Testis (tissue), 2 donors: ENCODE measurements at regions not wholly inside any gene's neighbourhood (a gene's known extent, or its start where the extent isn't known, plus 50 kb on each side); places are given as distances from the start of the nearest gene placed in this dataset.

Experiments
- POLR2A ChIP-seq: fragments of 450-650 bp; IDR thresholded peaks from one replicate; pipeline ENCODE4 v1.6.1; 2017; ENCODE audit warnings: antibody characterized with exemption, mild to moderate bottlenecking, moderate library complexity
- TF ChIP-seq, protein P1 (sequence below), 3 experiments: fragments of 450-650 bp in 2 of 3; fragments of 200-600 bp in 1 of 3; sonication (generic) in 1 of 3; IDR thresholded peaks; one replicate each; pipeline ENCODE4 v1.5.1; 2016 to 2019; ENCODE audit warnings: antibody characterized with exemption in 3 of 3, mild to moderate bottlenecking in 2 of 3, moderate library complexity in 1 of 3

DNA sequence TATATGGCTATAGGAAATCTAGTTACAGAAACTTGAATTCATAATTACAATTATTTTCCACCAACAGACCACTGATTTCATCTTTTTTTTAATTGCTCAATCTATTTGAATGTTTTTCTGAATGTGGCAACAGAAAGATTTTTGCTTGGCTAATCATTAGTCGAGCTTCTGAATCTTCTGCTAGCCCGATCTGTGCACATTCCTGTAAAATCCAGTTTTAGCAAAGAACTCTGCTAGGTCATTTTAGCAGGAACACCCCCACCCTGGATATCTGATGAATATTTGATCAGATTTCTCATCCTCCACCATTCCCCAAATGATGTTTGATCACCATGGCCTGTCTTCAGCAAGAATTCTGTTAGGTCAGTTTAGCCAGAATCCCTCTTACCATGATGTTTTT, 176.3 kb downstream of the LEPR start:
- TF ChIP-seq, protein P1, sequence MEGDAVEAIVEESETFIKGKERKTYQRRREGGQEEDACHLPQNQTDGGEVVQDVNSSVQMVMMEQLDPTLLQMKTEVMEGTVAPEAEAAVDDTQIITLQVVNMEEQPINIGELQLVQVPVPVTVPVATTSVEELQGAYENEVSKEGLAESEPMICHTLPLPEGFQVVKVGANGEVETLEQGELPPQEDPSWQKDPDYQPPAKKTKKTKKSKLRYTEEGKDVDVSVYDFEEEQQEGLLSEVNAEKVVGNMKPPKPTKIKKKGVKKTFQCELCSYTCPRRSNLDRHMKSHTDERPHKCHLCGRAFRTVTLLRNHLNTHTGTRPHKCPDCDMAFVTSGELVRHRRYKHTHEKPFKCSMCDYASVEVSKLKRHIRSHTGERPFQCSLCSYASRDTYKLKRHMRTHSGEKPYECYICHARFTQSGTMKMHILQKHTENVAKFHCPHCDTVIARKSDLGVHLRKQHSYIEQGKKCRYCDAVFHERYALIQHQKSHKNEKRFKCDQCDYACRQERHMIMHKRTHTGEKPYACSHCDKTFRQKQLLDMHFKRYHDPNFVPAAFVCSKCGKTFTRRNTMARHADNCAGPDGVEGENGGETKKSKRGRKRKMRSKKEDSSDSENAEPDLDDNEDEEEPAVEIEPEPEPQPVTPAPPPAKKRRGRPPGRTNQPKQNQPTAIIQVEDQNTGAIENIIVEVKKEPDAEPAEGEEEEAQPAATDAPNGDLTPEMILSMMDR (IDR thresholded peaks at IDR 0.05), result no peak
- no peak for TF ChIP-seq POLR2A
